HL-60 (cell line): ENCODE measurements at regions not wholly inside any gene's neighbourhood (a gene's known extent, or its start where the extent isn't known, plus 50 kb on each side); places are given as distances from the start of the nearest gene placed in this dataset.

Source experiments
- GABPA ChIP-seq: IDR thresholded peaks from 2 replicates; pipeline ENCODE4 v1.6.1; 2012; ENCODE audit warnings: low read depth
- POLR2AphosphoS5 ChIP-seq: IDR thresholded peaks from 2 replicates; pipeline ENCODE4 v1.6.1; 2012; ENCODE audit warnings: low read depth
- SPI1 ChIP-seq: IDR thresholded peaks from 2 replicates; pipeline ENCODE4 v1.6.1; 2012; ENCODE audit warnings: low read depth, mild to moderate bottlenecking, borderline replicate concordance
- TF ChIP-seq, protein P1 (sequence below): IDR thresholded peaks from 2 replicates; pipeline ENCODE4 v1.6.1; 2012; ENCODE audit warnings: low read depth; ENCODE audit not compliant: insufficient replicate concordance
- TF ChIP-seq, protein P2 (sequence below): IDR thresholded peaks from one replicate; pipeline ENCODE4 v1.5.1; 2011; ENCODE audit warnings: low read length, control low read depth, inconsistent platforms; ENCODE audit not compliant: insufficient read depth

DNA sequence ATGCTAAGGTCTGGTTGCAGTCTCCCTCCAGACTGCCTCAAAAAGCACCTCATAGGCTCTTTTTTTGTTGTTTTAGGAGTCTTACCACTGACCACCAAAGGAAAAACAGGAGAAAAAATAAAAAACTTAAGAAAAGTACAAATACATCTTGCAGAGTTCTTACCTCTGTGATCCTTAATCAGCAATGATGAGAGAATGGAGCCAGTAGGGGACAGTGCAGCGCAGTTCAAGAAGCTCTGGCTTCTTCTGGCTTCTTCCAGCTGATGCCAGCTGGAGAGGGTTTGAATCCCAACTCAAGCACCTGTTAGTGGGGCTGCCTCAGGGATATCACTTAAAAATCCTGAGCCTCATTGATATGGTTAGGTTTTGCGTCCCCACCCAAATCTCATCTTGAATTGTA, 223.3 kb upstream of the ISX start:
- TF ChIP-seq, protein P1, sequence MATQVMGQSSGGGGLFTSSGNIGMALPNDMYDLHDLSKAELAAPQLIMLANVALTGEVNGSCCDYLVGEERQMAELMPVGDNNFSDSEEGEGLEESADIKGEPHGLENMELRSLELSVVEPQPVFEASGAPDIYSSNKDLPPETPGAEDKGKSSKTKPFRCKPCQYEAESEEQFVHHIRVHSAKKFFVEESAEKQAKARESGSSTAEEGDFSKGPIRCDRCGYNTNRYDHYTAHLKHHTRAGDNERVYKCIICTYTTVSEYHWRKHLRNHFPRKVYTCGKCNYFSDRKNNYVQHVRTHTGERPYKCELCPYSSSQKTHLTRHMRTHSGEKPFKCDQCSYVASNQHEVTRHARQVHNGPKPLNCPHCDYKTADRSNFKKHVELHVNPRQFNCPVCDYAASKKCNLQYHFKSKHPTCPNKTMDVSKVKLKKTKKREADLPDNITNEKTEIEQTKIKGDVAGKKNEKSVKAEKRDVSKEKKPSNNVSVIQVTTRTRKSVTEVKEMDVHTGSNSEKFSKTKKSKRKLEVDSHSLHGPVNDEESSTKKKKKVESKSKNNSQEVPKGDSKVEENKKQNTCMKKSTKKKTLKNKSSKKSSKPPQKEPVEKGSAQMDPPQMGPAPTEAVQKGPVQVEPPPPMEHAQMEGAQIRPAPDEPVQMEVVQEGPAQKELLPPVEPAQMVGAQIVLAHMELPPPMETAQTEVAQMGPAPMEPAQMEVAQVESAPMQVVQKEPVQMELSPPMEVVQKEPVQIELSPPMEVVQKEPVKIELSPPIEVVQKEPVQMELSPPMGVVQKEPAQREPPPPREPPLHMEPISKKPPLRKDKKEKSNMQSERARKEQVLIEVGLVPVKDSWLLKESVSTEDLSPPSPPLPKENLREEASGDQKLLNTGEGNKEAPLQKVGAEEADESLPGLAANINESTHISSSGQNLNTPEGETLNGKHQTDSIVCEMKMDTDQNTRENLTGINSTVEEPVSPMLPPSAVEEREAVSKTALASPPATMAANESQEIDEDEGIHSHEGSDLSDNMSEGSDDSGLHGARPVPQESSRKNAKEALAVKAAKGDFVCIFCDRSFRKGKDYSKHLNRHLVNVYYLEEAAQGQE, result no peak
- TF ChIP-seq, protein P2, sequence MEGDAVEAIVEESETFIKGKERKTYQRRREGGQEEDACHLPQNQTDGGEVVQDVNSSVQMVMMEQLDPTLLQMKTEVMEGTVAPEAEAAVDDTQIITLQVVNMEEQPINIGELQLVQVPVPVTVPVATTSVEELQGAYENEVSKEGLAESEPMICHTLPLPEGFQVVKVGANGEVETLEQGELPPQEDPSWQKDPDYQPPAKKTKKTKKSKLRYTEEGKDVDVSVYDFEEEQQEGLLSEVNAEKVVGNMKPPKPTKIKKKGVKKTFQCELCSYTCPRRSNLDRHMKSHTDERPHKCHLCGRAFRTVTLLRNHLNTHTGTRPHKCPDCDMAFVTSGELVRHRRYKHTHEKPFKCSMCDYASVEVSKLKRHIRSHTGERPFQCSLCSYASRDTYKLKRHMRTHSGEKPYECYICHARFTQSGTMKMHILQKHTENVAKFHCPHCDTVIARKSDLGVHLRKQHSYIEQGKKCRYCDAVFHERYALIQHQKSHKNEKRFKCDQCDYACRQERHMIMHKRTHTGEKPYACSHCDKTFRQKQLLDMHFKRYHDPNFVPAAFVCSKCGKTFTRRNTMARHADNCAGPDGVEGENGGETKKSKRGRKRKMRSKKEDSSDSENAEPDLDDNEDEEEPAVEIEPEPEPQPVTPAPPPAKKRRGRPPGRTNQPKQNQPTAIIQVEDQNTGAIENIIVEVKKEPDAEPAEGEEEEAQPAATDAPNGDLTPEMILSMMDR, result no peak
- TF ChIP-seq POLR2AphosphoS5 (no peak), GABPA (no peak), SPI1 (no peak)
